Sigmoid colon (tissue), 6 donors: ENCODE measurements at regions not wholly inside any gene's neighbourhood (a gene's known extent, or its start where the extent isn't known, plus 50 kb on each side); places are given as distances from the start of the nearest gene placed in this dataset.

Experiments used
- DNase-seq: peaks from one replicate; pipeline ENCODE4 v3.0.0-alpha.2; 2019
- H3K27ac ChIP-seq, 4 donors: fragments of 200-600 bp; sonication (generic); one replicate each; pipeline ENCODE4 v1.5.1; 2016 to 2019; ENCODE audit warnings: mild to moderate bottlenecking in 1 of 4
- H3K27me3 ChIP-seq, 3 donors: fragments of 200-600 bp; sonication (generic); one replicate each; pipeline ENCODE4 v1.5.1; 2019; ENCODE audit warnings: mild to moderate bottlenecking in 1 of 3
- H3K36me3 ChIP-seq, 4 donors: fragments of 200-600 bp; sonication (generic); one replicate each; pipeline ENCODE4 v1.5.1; 2016 to 2019
- H3K4me1 ChIP-seq, 4 donors: fragments of 200-600 bp; sonication (generic); one replicate each; pipeline ENCODE4 v1.5.1; 2017 to 2019
- H3K4me3 ChIP-seq, 4 donors: fragments of 200-600 bp; sonication (generic); one replicate each; pipeline ENCODE4 v1.5.1; 2017 to 2019; ENCODE audit warnings: mild to moderate bottlenecking in 2 of 4, moderate library complexity in 1 of 4
- H3K9me3 ChIP-seq, 4 donors: fragments of 200-600 bp in 3 of 4; sonication (generic) in 3 of 4; one replicate each; pipeline versions ENCODE4 v1.5.1 to v1.6.1; 2013 to 2019
- EP300 ChIP-seq, 4 donors: sonication (generic); formaldehyde crosslinking; IDR thresholded peaks; one replicate each; pipeline ENCODE4 v1.6.1; 2017; ENCODE audit warnings: antibody characterized with exemption in 4 of 4
- POLR2A ChIP-seq, 2 donors: fragments of 450-650 bp; IDR thresholded peaks; one replicate each; pipeline ENCODE4 v1.6.1; 2016; ENCODE audit warnings: antibody characterized with exemption in 2 of 2, mild to moderate bottlenecking in 2 of 2, moderate library complexity in 2 of 2
- POLR2AphosphoS5 ChIP-seq, 4 donors: sonication (generic); formaldehyde crosslinking; IDR thresholded peaks; one replicate each; pipeline ENCODE4 v1.6.1; 2017; ENCODE audit warnings: antibody characterized with exemption in 4 of 4
- WGBS, 2 donors: extraction: QIAGEN DNeasy Blood & Tissue Kit; methylation state at CpG; one replicate each; pipeline ENCODE4 v1.1.7; 2013; 5-methylcytosine and 5-hydroxymethylcytosine counted together
- intact Hi-C: fragments of 100-400 bp; cut with DNase I; formaldehyde crosslinking; loops from one replicate; pipeline ENCODE4 v1.15.1; 2023
- TF ChIP-seq, protein P1 (sequence below), 4 experiments: fragments of 450-650 bp in 3 of 4; fragments of 200-600 bp in 1 of 4; IDR thresholded peaks; one replicate each; pipeline ENCODE4 v1.5.1; 2016 to 2019; ENCODE audit warnings: antibody characterized with exemption in 4 of 4, mild to moderate bottlenecking in 3 of 4, moderate library complexity in 2 of 4
- donor health status: healthy with polysubstance abuse.
- donor health status: healthy.

DNA sequence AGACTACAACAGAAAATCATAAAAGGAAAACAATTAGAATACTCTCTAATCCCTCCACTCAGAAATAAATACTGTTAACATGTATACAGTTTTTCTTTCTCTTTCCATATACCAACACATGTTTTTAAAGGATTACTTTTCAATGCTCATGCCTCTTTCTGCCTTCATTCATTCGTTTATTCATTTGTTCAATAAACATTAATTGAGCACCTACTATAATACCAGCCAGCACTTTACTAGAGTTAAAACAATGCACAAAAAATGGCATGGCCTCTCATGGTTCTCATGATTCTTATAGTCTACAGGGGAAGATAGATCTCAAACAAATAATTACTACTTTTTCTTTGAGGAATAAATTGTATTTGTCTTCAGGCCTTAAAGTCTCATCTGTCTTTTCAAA, 70.3 kb upstream of the RIPOR2 start:
- peaks cover 0 to 55% (median 15%) of the 10 kb centered on the region in 4 donors for H3K4me1 ChIP-seq
- WGBS, 2 donors: 87 to 93% methylated on average over 1 of the region's 1 CpG
- no peak for DNase-seq
- no peaks in the 10 kb centered on the region for H3K36me3 ChIP-seq
- no peak for TF ChIP-seq POLR2AphosphoS5 (IDR thresholded peaks at IDR 0.05)
- TF ChIP-seq EP300 (IDR thresholded peaks at IDR 0.05): no peak
- TF ChIP-seq, protein P1, sequence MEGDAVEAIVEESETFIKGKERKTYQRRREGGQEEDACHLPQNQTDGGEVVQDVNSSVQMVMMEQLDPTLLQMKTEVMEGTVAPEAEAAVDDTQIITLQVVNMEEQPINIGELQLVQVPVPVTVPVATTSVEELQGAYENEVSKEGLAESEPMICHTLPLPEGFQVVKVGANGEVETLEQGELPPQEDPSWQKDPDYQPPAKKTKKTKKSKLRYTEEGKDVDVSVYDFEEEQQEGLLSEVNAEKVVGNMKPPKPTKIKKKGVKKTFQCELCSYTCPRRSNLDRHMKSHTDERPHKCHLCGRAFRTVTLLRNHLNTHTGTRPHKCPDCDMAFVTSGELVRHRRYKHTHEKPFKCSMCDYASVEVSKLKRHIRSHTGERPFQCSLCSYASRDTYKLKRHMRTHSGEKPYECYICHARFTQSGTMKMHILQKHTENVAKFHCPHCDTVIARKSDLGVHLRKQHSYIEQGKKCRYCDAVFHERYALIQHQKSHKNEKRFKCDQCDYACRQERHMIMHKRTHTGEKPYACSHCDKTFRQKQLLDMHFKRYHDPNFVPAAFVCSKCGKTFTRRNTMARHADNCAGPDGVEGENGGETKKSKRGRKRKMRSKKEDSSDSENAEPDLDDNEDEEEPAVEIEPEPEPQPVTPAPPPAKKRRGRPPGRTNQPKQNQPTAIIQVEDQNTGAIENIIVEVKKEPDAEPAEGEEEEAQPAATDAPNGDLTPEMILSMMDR (IDR thresholded peaks at IDR 0.05): no peak
- no peak for TF ChIP-seq POLR2A (IDR thresholded peaks at IDR 0.05)
- peak overlapping the region in 2 of 4 donors; percentile 59 to 70 for H3K27ac ChIP-seq
- H3K9me3 ChIP-seq: no peaks in the 10 kb centered on the region
- no peaks in the 10 kb centered on the region for H3K27me3 ChIP-seq
- intact Hi-C loops: no loop called here
- no peak overlapping the region for H3K4me3 ChIP-seq

DNA sequence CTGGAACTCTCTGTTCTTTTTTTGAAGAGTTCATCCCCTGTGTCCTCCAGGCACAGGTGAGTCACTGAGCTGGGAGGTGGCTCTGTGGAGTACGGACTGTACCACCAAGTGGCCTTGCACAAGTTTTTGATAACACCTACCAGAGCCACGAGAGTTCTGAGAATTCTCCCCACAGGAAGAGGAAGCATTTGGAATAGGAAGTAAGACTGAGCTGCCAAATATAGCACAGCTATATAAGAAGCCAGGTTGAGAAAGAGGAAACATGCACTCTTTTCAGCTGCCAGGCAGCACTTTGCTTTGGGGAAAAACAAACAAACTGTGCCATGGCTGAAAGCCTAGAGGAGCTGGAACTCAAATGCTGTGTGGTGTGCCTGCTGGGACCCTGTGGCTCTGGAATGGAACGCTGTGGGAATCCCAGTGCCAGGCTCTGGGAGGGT, 70.8 kb upstream of the RIPOR2 start:
- Histone ChIP-seq H3K9me3 (no peaks in the 10 kb centered on the region), H3K36me3 (no peaks in the 10 kb centered on the region), H3K27me3 (no peaks in the 10 kb centered on the region), H3K4me1 (peaks cover 0 to 55% (median 15%) of the 10 kb centered on the region in 4 donors), H3K27ac (peak overlapping the region; percentile 7 to 70 (median 50)), H3K4me3 (no peak overlapping the region)
- intact Hi-C loops: no loop called here
- peak in 2 of 4 donors; percentile 69 to 90 for TF ChIP-seq EP300 (IDR thresholded peaks at IDR 0.05)
- TF ChIP-seq, protein P1 (IDR thresholded peaks at IDR 0.05): no peak
- TF ChIP-seq POLR2A (IDR thresholded peaks at IDR 0.05): no peak
- peak; percentile 31 to 76 (median 49) for TF ChIP-seq POLR2AphosphoS5 (IDR thresholded peaks at IDR 0.05)
- WGBS, 2 donors: 27 to 31% methylated on average over 3 of the region's 3 CpGs
- peak; percentile 73 for DNase-seq

DNA sequence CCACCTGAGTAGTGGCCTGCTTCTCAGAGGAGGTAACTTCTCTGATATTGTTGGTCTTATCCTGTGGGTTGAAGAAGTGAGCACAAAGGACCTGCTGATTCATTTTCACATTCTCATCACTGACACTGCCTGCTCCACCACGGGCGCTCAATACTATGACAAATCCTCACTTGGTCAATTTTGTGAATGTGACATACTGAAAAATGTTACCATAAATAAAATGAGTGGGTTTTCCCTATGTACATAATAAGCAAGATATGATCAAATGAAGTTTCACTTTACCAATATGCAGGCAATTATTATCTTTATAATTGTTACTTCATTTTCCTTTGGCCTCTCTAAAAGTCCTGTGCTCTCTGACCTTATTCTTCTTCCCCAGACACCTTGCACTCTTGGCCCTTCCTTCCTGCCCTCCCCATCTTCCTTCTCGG, 71.5 kb upstream of the RIPOR2 start:
- Histone ChIP-seq H3K36me3 (no peaks in the 10 kb centered on the region), H3K27me3 (no peaks in the 10 kb centered on the region), H3K27ac (peak overlapping the region; percentile 7 to 70 (median 50)), H3K4me3 (no peak overlapping the region), H3K4me1 (peaks cover 0 to 49% (median 15%) of the 10 kb centered on the region in 4 donors), H3K9me3 (no peaks in the 10 kb centered on the region)
- 42 to 81% methylated on average over 3 of the region's 3 CpGs for WGBS, 2 donors
- TF ChIP-seq, protein P1 (IDR thresholded peaks at IDR 0.05): no peak
- no peak for TF ChIP-seq POLR2AphosphoS5 (IDR thresholded peaks at IDR 0.05)
- TF ChIP-seq POLR2A (IDR thresholded peaks at IDR 0.05): no peak
- no peak for TF ChIP-seq EP300 (IDR thresholded peaks at IDR 0.05)
- intact Hi-C loops: no loop called here
- DNase-seq: no peak

DNA sequence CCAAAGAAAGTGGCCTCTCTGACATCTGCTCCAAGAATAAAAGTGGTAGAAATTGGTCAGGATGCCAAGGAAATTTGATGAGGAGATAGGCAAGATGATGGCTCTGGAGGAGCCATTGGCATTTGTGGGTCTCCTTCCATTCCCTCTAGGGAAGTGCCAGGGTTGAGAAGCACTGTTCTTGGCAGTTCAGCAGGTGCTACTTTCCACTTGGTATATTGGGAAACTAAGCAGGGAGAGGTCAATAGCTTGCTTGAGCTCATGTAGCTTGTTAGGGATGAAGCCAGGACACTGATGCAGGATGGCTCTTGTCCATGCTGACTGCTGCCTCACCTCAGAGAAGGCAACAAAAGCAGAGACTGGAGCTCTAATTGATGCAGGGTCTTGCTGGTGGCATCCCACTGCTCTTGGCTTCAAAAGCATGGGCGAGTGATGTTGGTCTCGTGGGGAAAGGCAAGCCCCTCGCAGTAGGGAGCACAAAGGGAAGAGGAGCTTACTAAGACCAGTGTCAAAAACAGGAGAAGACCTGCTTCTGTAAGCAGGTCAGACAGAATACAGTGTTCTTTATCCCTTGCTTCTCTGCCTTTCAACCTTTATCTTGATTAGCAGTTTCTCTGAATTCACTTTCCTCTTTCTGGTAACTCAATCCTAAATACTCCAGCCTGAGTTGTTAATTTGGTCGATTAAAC, 73.1 kb upstream of the RIPOR2 start:
- 88 to 93% methylated on average over 4 of the region's 4 CpGs for WGBS, 2 donors
- no peaks in the 10 kb centered on the region for H3K27me3 ChIP-seq
- no peaks in the 10 kb centered on the region for H3K36me3 ChIP-seq
- no peak overlapping the region for H3K27ac ChIP-seq
- DNase-seq: no peak
- no peak overlapping the region for H3K4me3 ChIP-seq
- H3K9me3 ChIP-seq: no peaks in the 10 kb centered on the region
- no peak for TF ChIP-seq POLR2A (IDR thresholded peaks at IDR 0.05)
- TF ChIP-seq, protein P1 (IDR thresholded peaks at IDR 0.05): no peak
- TF ChIP-seq EP300 (IDR thresholded peaks at IDR 0.05): no peak
- TF ChIP-seq POLR2AphosphoS5 (IDR thresholded peaks at IDR 0.05): no peak
- H3K4me1 ChIP-seq: peaks cover 0 to 43% (median 17%) of the 10 kb centered on the region in 4 donors
- intact Hi-C loops: no loop called here

DNA sequence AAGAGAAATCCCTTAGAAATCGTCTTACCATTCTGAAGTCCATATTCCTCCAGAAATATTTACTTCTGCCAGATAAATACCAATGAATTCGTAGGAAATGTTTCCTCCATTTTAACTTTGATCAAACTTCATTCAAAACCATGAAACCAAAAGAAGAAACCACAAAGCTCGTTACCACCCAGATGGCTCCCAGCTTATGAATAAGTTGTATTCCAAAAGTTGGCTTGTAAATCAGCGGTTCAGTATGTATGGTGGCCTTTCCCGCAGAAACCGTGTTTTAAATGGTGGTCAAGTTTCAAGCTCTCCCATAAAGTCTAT, 73.6 kb upstream of the RIPOR2 start:
- intact Hi-C loops: no loop called here

More for the DNA sequence above, 73.6 kb upstream of the RIPOR2 start:
- no peaks in the 10 kb centered on the region for H3K27me3 ChIP-seq
- H3K4me3 ChIP-seq: no peak overlapping the region
- no peaks in the 10 kb centered on the region for H3K9me3 ChIP-seq
- no peak overlapping the region for H3K27ac ChIP-seq
- H3K36me3 ChIP-seq: no peaks in the 10 kb centered on the region
- peaks cover 0 to 41% (median 15%) of the 10 kb centered on the region in 4 donors for H3K4me1 ChIP-seq
- WGBS, 2 donors: 79 to 93% methylated on average over 6 of the region's 6 CpGs
- DNase-seq: no peak
- TF ChIP-seq, protein P1 (IDR thresholded peaks at IDR 0.05): no peak
- TF ChIP-seq POLR2A (IDR thresholded peaks at IDR 0.05) (no peak), EP300 (IDR thresholded peaks at IDR 0.05) (no peak), POLR2AphosphoS5 (IDR thresholded peaks at IDR 0.05) (no peak)
